A549 (cell line): ENCODE measurements at regions not wholly inside any gene's neighbourhood (a gene's known extent, or its start where the extent isn't known, plus 50 kb on each side); places are given as distances from the start of the nearest gene placed in this dataset.

Experiments
- CTCF ChIP-seq: fragments of >200 bp; sonication (Bioruptor Twin); formaldehyde crosslinking; IDR thresholded peaks from 3 replicates; pipeline ENCODE4 v1.5.1; 2016
- EHMT2 ChIP-seq: fragments of 200-600 bp; sonication (generic); IDR thresholded peaks from 2 replicates; pipeline ENCODE4 v1.6.1; 2016; ENCODE audit warnings: antibody characterized with exemption, low read depth, mild to moderate bottlenecking, moderate library complexity
- EP300 ChIP-seq, 2 experiments: fragments of >200 bp; sonication (Bioruptor Twin); formaldehyde crosslinking; IDR thresholded peaks; 2 replicates in 1 of 2; 3 replicates in 1 of 2; pipeline ENCODE4 v1.6.1; 2016 to 2017
- ESRRA ChIP-seq: fragments of 150-350 bp; IDR thresholded peaks from 2 replicates; pipeline ENCODE4 v1.6.1; 2014; ENCODE audit warnings: mild to moderate bottlenecking, low read length, borderline replicate concordance
- JUN ChIP-seq, 2 experiments: fragments of >200 bp; sonication (Bioruptor Twin); formaldehyde crosslinking; IDR thresholded peaks; 2 replicates in 1 of 2; 3 replicates in 1 of 2; pipeline ENCODE4 v1.6.1; 2016 to 2017
- SMC3 ChIP-seq: fragments of >200 bp; sonication (Bioruptor Twin); formaldehyde crosslinking; IDR thresholded peaks from 3 replicates; pipeline ENCODE4 v1.6.1; 2018; ENCODE audit warnings: inconsistent platforms

- TF ChIP-seq CTCF (no peak), EP300 (IDR thresholded peaks at IDR 0.05) (no peak), EHMT2 (no peak), ESRRA (no peak), SMC3 (no peak), JUN (IDR thresholded peaks at IDR 0.05) (no peak)
Measured at GRCh38 chr2:189298481-189298880, 118.9 kb upstream of the COL5A2 start.
